H1 (cell line): ENCODE measurements at regions not wholly inside any gene's neighbourhood (a gene's known extent, or its start where the extent isn't known, plus 50 kb on each side); places are given as distances from the start of the nearest gene placed in this dataset.

ENCODE experiments used
- CTCF ChIA-PET: fragments of 300-600 bp; sonication (Branson Sonifier 250); formaldehyde crosslinking; loops from one replicate; lab custom pipeline; 2021; ENCODE audit not compliant: partially characterized antibody; lab: Charles Lee
- POLR2A ChIA-PET: fragments of 300-600 bp; sonication (Branson Sonifier 250); formaldehyde crosslinking; loops from one replicate; lab custom pipeline; 2021; ENCODE audit warnings: inconsistent platforms; ENCODE audit not compliant: partially characterized antibody; lab: Charles Lee
- DNase-seq, 2 experiments: peaks; one replicate each; pipeline versions ENCODE4 v3.0.0 to v3.0.0-alpha.2; 2010 to 2022; ENCODE audit warnings: low spot score in 2 of 2, low read depth in 1 of 2, mixed read lengths in 1 of 2
- FAIRE-seq: peaks from 2 replicates; lab custom pipeline; 2011; peaks lifted over from hg19 to GRCh38; lab: Jason Lieb, UNC
- H2AFZ ChIP-seq: 2 replicates; pipeline ENCODE4 v1.8.1; 2012; ENCODE audit warnings: low read length, inconsistent platforms
- H2AK5ac ChIP-seq: 2 replicates; pipeline ENCODE4 v1.6.1; 2013; ENCODE audit warnings: low read depth, low read length
- H2BK120ac ChIP-seq: replicated peaks from 2 replicates; pipeline ENCODE3; 2013; ENCODE audit warnings: low read depth, low read length, inconsistent platforms
- H2BK12ac ChIP-seq: 2 replicates; pipeline ENCODE4 v1.6.1; 2013; ENCODE audit warnings: low read depth, low read length
- H2BK15ac ChIP-seq: 2 replicates; pipeline ENCODE4 v1.6.1; 2013; ENCODE audit warnings: low read length
- H2BK20ac ChIP-seq: 2 replicates; pipeline ENCODE4 v1.6.1; 2013; ENCODE audit warnings: low read length
- H2BK5ac ChIP-seq: 2 replicates; pipeline ENCODE4 v1.6.1; 2013; ENCODE audit warnings: low read depth, low read length
- H3K14ac ChIP-seq: 2 replicates; pipeline ENCODE4 v1.6.1; 2013; ENCODE audit warnings: inconsistent platforms; ENCODE audit not compliant: insufficient read length
- H3K18ac ChIP-seq: 2 replicates; pipeline ENCODE4 v1.6.1; 2013; ENCODE audit warnings: low read length; ENCODE audit errors: extremely low read depth
- H3K23ac ChIP-seq: 2 replicates; pipeline ENCODE4 v1.6.1; 2013; ENCODE audit warnings: inconsistent platforms; ENCODE audit not compliant: insufficient read length
- H3K23me2 ChIP-seq: 2 replicates; pipeline ENCODE4 v1.6.1; 2013; ENCODE audit warnings: low read depth, low read length
- H3K27ac ChIP-seq: 2 replicates; pipeline ENCODE4 v1.6.1; 2011; ENCODE audit warnings: low read depth, low read length, inconsistent platforms
- H3K27me3 ChIP-seq, 4 experiments: replicated peaks in 1 of 4; 1 replicate in 1 of 4; 2 replicates in 3 of 4; pipeline versions ENCODE4 v1.6.1 to v1.8.1; 2011 to 2013; ENCODE audit warnings: low read length in 3 of 4, mild to moderate bottlenecking in 3 of 4, inconsistent platforms in 2 of 4, mixed read lengths in 2 of 4, moderate library complexity in 1 of 4; ENCODE audit not compliant: control insufficient read depth in 3 of 4, insufficient read depth in 3 of 4; ENCODE audit errors: extremely low read depth in 1 of 4
- H3K36me3 ChIP-seq, 4 experiments: 2 replicates each; pipeline versions ENCODE4 v1.6.1 to v1.8.1; 2011 to 2013; ENCODE audit warnings: mild to moderate bottlenecking in 4 of 4, low read length in 3 of 4, moderate library complexity in 2 of 4, control low read depth in 1 of 4, inconsistent platforms in 1 of 4; ENCODE audit not compliant: insufficient read depth in 4 of 4, control insufficient read depth in 2 of 4
- H3K4ac ChIP-seq: replicated peaks from 2 replicates; pipeline ENCODE3; 2013; ENCODE audit warnings: low read length, low read depth, mixed read lengths, inconsistent platforms; ENCODE audit not compliant: insufficient read length
- H3K4me1 ChIP-seq, 4 experiments: replicated peaks in 1 of 4; 1 replicate in 1 of 4; 2 replicates in 3 of 4; pipeline versions ENCODE4 v1.6.1 to v1.8.1; 2011 to 2013; ENCODE audit warnings: low read length in 3 of 4, inconsistent platforms in 2 of 4, mixed read lengths in 1 of 4; ENCODE audit not compliant: insufficient read depth in 4 of 4, control insufficient read depth in 3 of 4
- H3K4me2 ChIP-seq, 2 experiments: 2 replicates each; pipeline versions ENCODE4 v1.6.1 to v1.8.1; 2011 to 2013; ENCODE audit warnings: low read depth in 2 of 2, low read length in 2 of 2, control low read depth in 1 of 2, inconsistent platforms in 1 of 2, mild to moderate bottlenecking in 1 of 2; ENCODE audit not compliant: insufficient read depth in 1 of 2
- H3K4me3 ChIP-seq, 4 experiments: fragments of 200-600, 300-600 bp in 1 of 4; sonication (generic), shearing (Covaris generic), sonication (Bioruptor Twin) in 1 of 4; 2 replicates each; pipeline versions ENCODE4 v1.5.1 to v1.8.1; 2011 to 2016; ENCODE audit warnings: low read length in 4 of 4, low read depth in 3 of 4, control low read depth in 2 of 4, inconsistent platforms in 2 of 4, mild to moderate bottlenecking in 2 of 4, mixed read lengths in 1 of 4, moderate library complexity in 1 of 4; ENCODE audit not compliant: insufficient read depth in 2 of 4; ENCODE audit errors: extremely low read depth in 1 of 4
- H3K56ac ChIP-seq: replicated peaks from 2 replicates; pipeline ENCODE3; 2013; ENCODE audit warnings: low read depth, mild to moderate bottlenecking, mixed read lengths, low read length, inconsistent platforms; ENCODE audit not compliant: insufficient read length
- H3K79me1 ChIP-seq: 2 replicates; pipeline ENCODE4 v1.6.1; 2013; ENCODE audit warnings: low read depth, low read length, control low read depth
- H3K79me2 ChIP-seq, 2 experiments: 2 replicates each; pipeline versions ENCODE4 v1.6.1 to v1.8.1; 2012 to 2013; ENCODE audit warnings: low read length in 2 of 2, mild to moderate bottlenecking in 2 of 2, inconsistent platforms in 1 of 2; ENCODE audit not compliant: insufficient read depth in 2 of 2, control insufficient read depth in 1 of 2
- H3K9ac ChIP-seq, 4 experiments: replicated peaks in 1 of 4; 1 replicate in 1 of 4; 2 replicates in 3 of 4; pipeline versions ENCODE4 v1.6.1 to v1.8.1; 2011 to 2013; ENCODE audit warnings: low read depth in 3 of 4, low read length in 3 of 4, control low read depth in 2 of 4, mild to moderate bottlenecking in 2 of 4, moderate library complexity in 2 of 4, inconsistent platforms in 1 of 4; ENCODE audit errors: extremely low read depth in 1 of 4
- H3K9me3 ChIP-seq, 2 experiments: 2 replicates each; pipeline versions ENCODE4 v1.6.1 to v1.8.1; 2012 to 2013; ENCODE audit warnings: mild to moderate bottlenecking in 2 of 2, moderate library complexity in 2 of 2, control low read depth in 1 of 2, inconsistent platforms in 1 of 2, low read depth in 1 of 2, low read length in 1 of 2, mixed read lengths in 1 of 2; ENCODE audit not compliant: insufficient read depth in 2 of 2
- H4K20me1 ChIP-seq, 2 experiments: replicated peaks in 1 of 2; 2 replicates each; pipeline versions ENCODE3 to v1.8.1; 2011 to 2013; ENCODE audit warnings: inconsistent platforms in 2 of 2, low read length in 2 of 2, mild to moderate bottlenecking in 1 of 2; ENCODE audit not compliant: insufficient read depth in 2 of 2, control insufficient read depth in 1 of 2
- H4K5ac ChIP-seq: 2 replicates; pipeline ENCODE4 v1.6.1; 2013; ENCODE audit warnings: low read length, low read depth, mixed read lengths, inconsistent platforms; ENCODE audit not compliant: insufficient read length
- H4K8ac ChIP-seq: 2 replicates; pipeline ENCODE4 v1.8.0; 2013; ENCODE audit warnings: mild to moderate bottlenecking, moderate library complexity, low read length, inconsistent platforms; ENCODE audit not compliant: insufficient read depth; ENCODE audit errors: extremely low read depth
- H4K91ac ChIP-seq: replicated peaks from 2 replicates; pipeline ENCODE3; 2013; ENCODE audit warnings: low read length, mixed read lengths, inconsistent platforms; ENCODE audit not compliant: insufficient read length
- ASH2L ChIP-seq: fragments of 200-600, 300-600 bp; sonication (generic); IDR thresholded peaks from one replicate; pipeline ENCODE4 v1.7.1; 2017; ENCODE audit warnings: low read length
- ATF3 ChIP-seq: IDR thresholded peaks from 2 replicates; pipeline ENCODE4 v1.6.1; 2011; ENCODE audit warnings: low read depth, mild to moderate bottlenecking, low read length; ENCODE audit not compliant: insufficient read depth
- BRCA1 ChIP-seq: IDR thresholded peaks from 2 replicates; pipeline ENCODE4 v1.6.1; 2012; ENCODE audit warnings: low read depth, low read length, improper control_type of control experiment
- POLR2AphosphoS5 ChIP-seq: IDR thresholded peaks from 2 replicates; pipeline ENCODE4 v1.6.1; 2011; ENCODE audit warnings: low read depth, low read length
- SAP30 ChIP-seq: fragments of 300-600 bp; sonication (generic); IDR thresholded peaks from 2 replicates; pipeline ENCODE4 v1.7.1; 2012; ENCODE audit warnings: low read length, moderate library complexity, mild to moderate bottlenecking, inconsistent platforms; ENCODE audit not compliant: insufficient read depth, insufficient replicate concordance
- TAF1 ChIP-seq: IDR thresholded peaks from 2 replicates; pipeline ENCODE4 v1.6.1; 2011; ENCODE audit warnings: mild to moderate bottlenecking, low read depth, low read length
- WGBS, 2 experiments: shearing (Covaris generic) in 1 of 2; methylation state at CpG; one replicate each; pipeline versions ENCODE4 v1.1.6 to v1.1.7; 2013 to 2015; ENCODE audit warnings: low lambda C conversion rate in 2 of 2, mixed read lengths in 2 of 2, inconsistent platforms in 1 of 2, low coverage in 1 of 2, missing lambda C conversion rate in 1 of 2; ENCODE audit not compliant: insufficient replicate concordance in 2 of 2, insufficient coverage in 1 of 2, insufficient read length in 1 of 2; ENCODE audit errors: extremely low coverage in 1 of 2, missing lambda C conversion rate in 1 of 2; 5-methylcytosine and 5-hydroxymethylcytosine counted together
- TF ChIP-seq, protein P1 (sequence below), 3 experiments: IDR thresholded peaks; 1 replicate in 2 of 3; 2 replicates in 1 of 3; pipeline versions ENCODE4 v1.5.1 to v1.6.1; 2011; ENCODE audit warnings: low read length in 3 of 3, mild to moderate bottlenecking in 3 of 3, inconsistent platforms in 2 of 3, low read depth in 1 of 3, moderate library complexity in 1 of 3; ENCODE audit not compliant: insufficient read depth in 1 of 3; ENCODE audit errors: control extremely low read depth in 1 of 3

DNA sequence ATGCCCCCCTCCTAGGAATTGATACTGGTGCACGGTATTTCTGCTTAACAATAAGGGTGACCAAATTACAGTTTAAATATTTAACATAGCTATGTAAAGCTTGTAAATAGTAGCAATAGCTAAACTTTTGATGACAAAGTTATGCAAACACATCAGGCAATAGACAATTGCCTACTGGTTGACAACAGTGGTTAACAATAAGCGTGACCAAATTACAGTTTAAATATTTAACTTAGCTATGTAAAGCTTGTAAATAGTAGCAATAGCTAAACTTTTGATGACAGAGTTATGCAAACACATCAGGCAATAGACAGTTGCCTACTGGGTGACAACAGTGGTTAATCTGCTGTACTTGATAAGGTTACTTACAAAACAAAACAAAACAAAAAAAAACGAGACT, 886.5 kb upstream of the FLRT2 start:
- no peak overlapping the region for H2AFZ ChIP-seq
- no peak for FAIRE-seq
- no peak overlapping the region for H3K27ac ChIP-seq
- H3K14ac ChIP-seq: no peak overlapping the region
- no peak overlapping the region for H4K8ac ChIP-seq
- H3K36me3 ChIP-seq: no peaks in the 10 kb centered on the region
- H3K27me3 ChIP-seq: no peaks in the 10 kb centered on the region
- peaks cover 0 to 5% (median 2%) of the 10 kb centered on the region in 4 experiments; a peak in 2 of 7 replicates for H3K4me1 ChIP-seq
- H3K18ac ChIP-seq: no peak overlapping the region
- no peak overlapping the region for H3K56ac ChIP-seq
- no peak overlapping the region for H3K9ac ChIP-seq
- no peak overlapping the region for H4K5ac ChIP-seq
- TF ChIP-seq ATF3 (no peak), ASH2L (no peak), SAP30 (no peak), POLR2AphosphoS5 (no peak), BRCA1 (no peak), TAF1 (no peak)
- TF ChIP-seq, protein P1, sequence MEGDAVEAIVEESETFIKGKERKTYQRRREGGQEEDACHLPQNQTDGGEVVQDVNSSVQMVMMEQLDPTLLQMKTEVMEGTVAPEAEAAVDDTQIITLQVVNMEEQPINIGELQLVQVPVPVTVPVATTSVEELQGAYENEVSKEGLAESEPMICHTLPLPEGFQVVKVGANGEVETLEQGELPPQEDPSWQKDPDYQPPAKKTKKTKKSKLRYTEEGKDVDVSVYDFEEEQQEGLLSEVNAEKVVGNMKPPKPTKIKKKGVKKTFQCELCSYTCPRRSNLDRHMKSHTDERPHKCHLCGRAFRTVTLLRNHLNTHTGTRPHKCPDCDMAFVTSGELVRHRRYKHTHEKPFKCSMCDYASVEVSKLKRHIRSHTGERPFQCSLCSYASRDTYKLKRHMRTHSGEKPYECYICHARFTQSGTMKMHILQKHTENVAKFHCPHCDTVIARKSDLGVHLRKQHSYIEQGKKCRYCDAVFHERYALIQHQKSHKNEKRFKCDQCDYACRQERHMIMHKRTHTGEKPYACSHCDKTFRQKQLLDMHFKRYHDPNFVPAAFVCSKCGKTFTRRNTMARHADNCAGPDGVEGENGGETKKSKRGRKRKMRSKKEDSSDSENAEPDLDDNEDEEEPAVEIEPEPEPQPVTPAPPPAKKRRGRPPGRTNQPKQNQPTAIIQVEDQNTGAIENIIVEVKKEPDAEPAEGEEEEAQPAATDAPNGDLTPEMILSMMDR (IDR thresholded peaks at IDR 0.05; ENCODE audit: control extremely low read depth in 1 of 3, insufficient read depth in 1 of 3, low read depth in 1 of 3, low read length in 3 of 3): no peak
- H3K79me2 ChIP-seq: no peaks in the 10 kb centered on the region
- H3K23ac ChIP-seq: no peak overlapping the region
- whole genome bisulfite sequencing, 2 experiments: 37% methylated on average over 3 of the region's 3 CpGs; no CpG with 5 or more reads in 1 of the 2 experiments
- no peak overlapping the region for H2AK5ac ChIP-seq
- CTCF ChIA-PET: interaction anchor here (1.0 to 1.2 kb wide), 2 partner anchors 131 to 320 kb away, joined by 3 read pairs; no protein-coding TSS in a partner anchor
- H2BK120ac ChIP-seq: no peak overlapping the region
- H3K79me1 ChIP-seq: no peaks in the 10 kb centered on the region
- no peak overlapping the region for H4K91ac ChIP-seq
- POLR2A ChIA-PET: no interaction called here
- H2BK12ac ChIP-seq: no peak overlapping the region
- H3K4ac ChIP-seq: no peak overlapping the region
- no peak overlapping the region for H2BK15ac ChIP-seq
- no peak overlapping the region; a peak in 1 of 4 replicates for H3K4me2 ChIP-seq
- no peaks in the 10 kb centered on the region for H4K20me1 ChIP-seq
- H3K4me3 ChIP-seq: no peak overlapping the region
- no peaks in the 10 kb centered on the region for H3K9me3 ChIP-seq
- DNase-seq: no peak
- H2BK20ac ChIP-seq: no peak overlapping the region
- H2BK5ac ChIP-seq: no peak overlapping the region
- H3K23me2 ChIP-seq: no peaks in the 10 kb centered on the region
